Adrenal gland (tissue), 9 donors: ENCODE measurements at regions not wholly inside any gene's neighbourhood (a gene's known extent, or its start where the extent isn't known, plus 50 kb on each side); places are given as distances from the start of the nearest gene placed in this dataset.

Source experiments
- DNase-seq, 7 donors: peaks; one replicate each; pipeline ENCODE4 v3.0.0-alpha.2; 2019 to 2020
- H3K27ac ChIP-seq, 5 donors: fragments of 200-600 bp; sonication (generic) in 4 of 5; 1 replicate in 3 of 5; 2 replicates in 2 of 5; pipeline versions ENCODE4 v1.5.1 to v1.8.0; 2016 to 2020; ENCODE audit warnings: mild to moderate bottlenecking in 1 of 5
- H3K27me3 ChIP-seq: fragments of 200-600 bp; 2 replicates; pipeline ENCODE4 v1.8.0; 2021
- H3K36me3 ChIP-seq, 2 donors: fragments of 200-600 bp; replicated peaks in 1 of 2; 1 replicate in 1 of 2; 2 replicates in 1 of 2; pipeline versions ENCODE4 v1.5.1 to v1.8.0; 2018 to 2022
- H3K4me1 ChIP-seq, 2 donors: fragments of 200-600 bp; replicated peaks in 1 of 2; 1 replicate in 1 of 2; 2 replicates in 1 of 2; pipeline versions ENCODE4 v1.5.1 to v1.8.0; 2018 to 2021
- H3K4me3 ChIP-seq, 4 donors: fragments of 200-600 bp; sonication (generic) in 3 of 4; one replicate each; pipeline ENCODE4 v1.5.1; 2016 to 2018
- H3K9me3 ChIP-seq, 3 donors: fragments of 200-600 bp; sonication (generic) in 1 of 3; replicated peaks in 1 of 3; 1 replicate in 2 of 3; 2 replicates in 1 of 3; pipeline versions ENCODE4 v1.5.1 to v1.8.0; 2016 to 2021
- CTCF ChIP-seq, 6 experiments: fragments of 450-650 bp in 4 of 6; fragments of 200-600 bp in 2 of 6; sonication (generic) in 1 of 6; IDR thresholded peaks; 1 replicate in 5 of 6; 2 replicates in 1 of 6; pipeline versions ENCODE4 v1.5.1 to v1.8.0; 2016 to 2021; ENCODE audit warnings: antibody characterized with exemption in 6 of 6, mild to moderate bottlenecking in 2 of 6, moderate library complexity in 1 of 6
- POLR2A ChIP-seq, 2 donors: fragments of 450-650 bp; IDR thresholded peaks; one replicate each; pipeline ENCODE4 v1.6.1; 2017; ENCODE audit warnings: antibody characterized with exemption in 2 of 2, mild to moderate bottlenecking in 2 of 2, moderate library complexity in 1 of 2
- WGBS, 4 donors: extraction: QIAGEN DNeasy Blood & Tissue Kit in 2 of 4; methylation state at CpG; one replicate each; pipeline versions ENCODE4 v1.1.5 to v1.1.7; 2013 to 2017; 5-methylcytosine and 5-hydroxymethylcytosine counted together
- intact Hi-C, 2 donors: fragments of 100-400 bp; cut with DNase I; formaldehyde crosslinking; loops; one replicate each; pipeline versions ENCODE4 v1.14.1 to v1.15.0; 2022 to 2023
- donor health status: healthy with polysubstance abuse.
- donor health status: Bipolar disorder and iron deficiency.
- donor health status: DM: yes; HTN: yes; CAD: no.
- donor health status: DM: no; HTN: no; CAD: no.
- donor health status: DM: no; HTN: no; CAD: no.

GRCh38 chr2:140014204-140014546 lies 1234.0 kb upstream of the NXPH2 start:
- TF ChIP-seq CTCF (IDR thresholded peaks at IDR 0.05), result no peak
- no peak for TF ChIP-seq POLR2A (IDR thresholded peaks at IDR 0.05)
- Histone ChIP-seq H3K4me3 (no peak overlapping the region), H3K27me3 (no peaks in the 10 kb centered on the region), H3K27ac (no peak overlapping the region), H3K4me1 (no peaks in the 10 kb centered on the region), H3K9me3 (no peaks in the 10 kb centered on the region), H3K36me3 (no peaks in the 10 kb centered on the region)
- no peak for DNase-seq
- WGBS, 4 donors, result 53 to 70% (median 66%) methylated on average over 1 of the region's 1 CpG
- intact Hi-C loops, result no loop called here

GRCh38 chr2:140013545-140014203 lies 1233.5 kb upstream of the NXPH2 start:
- no peak for TF ChIP-seq POLR2A (IDR thresholded peaks at IDR 0.05)
- no peak for TF ChIP-seq CTCF (IDR thresholded peaks at IDR 0.05)

GRCh38 chr2:140011287-140011686 lies 1231.1 kb upstream of the NXPH2 start:
- Histone ChIP-seq H3K4me1 (no peaks in the 10 kb centered on the region), H3K27me3 (no peaks in the 10 kb centered on the region), H3K27ac (no peak overlapping the region), H3K9me3 (no peaks in the 10 kb centered on the region), H3K4me3 (no peak overlapping the region), H3K36me3 (no peaks in the 10 kb centered on the region)
- WGBS, 4 donors, result 64 to 76% (median 71%) methylated on average over 2 of the region's 2 CpGs
- no peak for TF ChIP-seq POLR2A (IDR thresholded peaks at IDR 0.05)
- no peak for TF ChIP-seq CTCF (IDR thresholded peaks at IDR 0.05)
- intact Hi-C loops, result no loop called here
- DNase-seq, result no peak

More at GRCh38 chr2:140013545-140014203, 1233.5 kb upstream of the NXPH2 start:
- Histone ChIP-seq H3K27me3 (no peaks in the 10 kb centered on the region), H3K27ac (no peak overlapping the region), H3K9me3 (no peaks in the 10 kb centered on the region), H3K4me3 (no peak overlapping the region), H3K36me3 (no peaks in the 10 kb centered on the region), H3K4me1 (no peaks in the 10 kb centered on the region)
- WGBS, 4 donors, result 84 to 91% (median 87%) methylated on average over 3 of the region's 3 CpGs
- intact Hi-C loops, result no loop called here
- DNase-seq, result no peak

- Histone ChIP-seq H3K9me3 (no peaks in the 10 kb centered on the region), H3K27me3 (no peaks in the 10 kb centered on the region), H3K4me1 (no peaks in the 10 kb centered on the region), H3K27ac (no peak overlapping the region), H3K4me3 (no peak overlapping the region), H3K36me3 (no peaks in the 10 kb centered on the region)
- no peak for TF ChIP-seq POLR2A (IDR thresholded peaks at IDR 0.05)
- no peak for TF ChIP-seq CTCF (IDR thresholded peaks at IDR 0.05)
- no peak for DNase-seq
- WGBS, 4 donors, result 23 to 41% (median 30%) methylated on average over 2 of the region's 2 CpGs
- intact Hi-C loops, result no loop called here
These were observed 1221.9 kb upstream of the NXPH2 start for GRCh38 chr2:140002110-140002509.
